Endothelial cell (in vitro differentiated cells): ENCODE measurements at regions not wholly inside any gene's neighbourhood (a gene's known extent, or its start where the extent isn't known, plus 50 kb on each side); places are given as distances from the start of the nearest gene placed in this dataset.

ENCODE experiments used
- DNase-seq: peaks from one replicate; pipeline ENCODE4 v3.0.0; 2021; ENCODE audit warnings: low spot score
- H3K27ac Mint-ChIP-seq: one replicate; pipeline ENCODE4 v1.8.0; 2021; ENCODE audit warnings: mixed read lengths, inconsistent platforms; ENCODE audit not compliant: unreplicated experiment
- H3K27me3 Mint-ChIP-seq: one replicate; pipeline ENCODE4 v1.8.0; 2021; ENCODE audit warnings: mild to moderate bottlenecking, moderate library complexity, mixed read lengths, inconsistent platforms; ENCODE audit not compliant: unreplicated experiment
- H3K36me3 Mint-ChIP-seq: one replicate; pipeline ENCODE4 v1.8.0; 2021; ENCODE audit warnings: mild to moderate bottlenecking, low read depth, mixed read lengths, inconsistent platforms; ENCODE audit not compliant: unreplicated experiment
- H3K4me1 Mint-ChIP-seq: one replicate; pipeline ENCODE4 v1.8.0; 2021; ENCODE audit warnings: mild to moderate bottlenecking, mixed read lengths, inconsistent platforms; ENCODE audit not compliant: unreplicated experiment
- H3K4me3 Mint-ChIP-seq: one replicate; pipeline ENCODE4 v1.8.0; 2021; ENCODE audit warnings: mild to moderate bottlenecking, mixed read lengths, inconsistent platforms; ENCODE audit not compliant: unreplicated experiment
- H3K9me3 Mint-ChIP-seq: one replicate; pipeline ENCODE4 v1.8.0; 2021; ENCODE audit warnings: mixed read lengths, inconsistent platforms; ENCODE audit not compliant: unreplicated experiment
- TF ChIP-seq, protein P1 (sequence below): fragments of 200-600 bp; sonication (generic); IDR thresholded peaks from one replicate; pipeline ENCODE4 v1.5.0; 2021; ENCODE audit warnings: antibody characterized with exemption; ENCODE audit not compliant: unreplicated experiment

DNA sequence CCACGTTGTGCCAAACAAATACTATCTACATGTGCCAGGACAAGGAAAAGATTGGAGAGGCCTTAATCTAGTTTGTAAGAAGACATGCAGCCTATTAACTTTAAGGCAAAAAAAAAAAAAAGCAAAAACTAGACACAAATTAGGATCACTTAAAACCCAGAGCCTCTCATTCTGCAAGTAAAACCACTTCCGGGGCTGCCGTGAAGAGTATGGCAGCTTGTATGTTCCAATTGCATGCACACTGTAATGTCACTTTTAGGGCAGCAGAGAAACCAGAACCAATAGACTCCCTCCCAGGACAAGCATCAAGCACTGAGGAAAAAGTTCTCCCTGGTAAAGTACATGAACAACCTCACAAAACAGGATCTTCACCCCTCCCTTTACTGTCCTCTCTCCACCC, 70.6 kb downstream of the RSL24D1 start:
- DNase-seq: no peak
- H3K27me3 Mint-ChIP-seq: no peaks in the 10 kb centered on the region
- H3K4me1 Mint-ChIP-seq: peaks cover 5% of the 10 kb centered on the region
- no peak overlapping the region for H3K27ac Mint-ChIP-seq
- no peaks in the 10 kb centered on the region for H3K9me3 Mint-ChIP-seq
- H3K36me3 Mint-ChIP-seq: no peaks in the 10 kb centered on the region
- TF ChIP-seq, protein P1, sequence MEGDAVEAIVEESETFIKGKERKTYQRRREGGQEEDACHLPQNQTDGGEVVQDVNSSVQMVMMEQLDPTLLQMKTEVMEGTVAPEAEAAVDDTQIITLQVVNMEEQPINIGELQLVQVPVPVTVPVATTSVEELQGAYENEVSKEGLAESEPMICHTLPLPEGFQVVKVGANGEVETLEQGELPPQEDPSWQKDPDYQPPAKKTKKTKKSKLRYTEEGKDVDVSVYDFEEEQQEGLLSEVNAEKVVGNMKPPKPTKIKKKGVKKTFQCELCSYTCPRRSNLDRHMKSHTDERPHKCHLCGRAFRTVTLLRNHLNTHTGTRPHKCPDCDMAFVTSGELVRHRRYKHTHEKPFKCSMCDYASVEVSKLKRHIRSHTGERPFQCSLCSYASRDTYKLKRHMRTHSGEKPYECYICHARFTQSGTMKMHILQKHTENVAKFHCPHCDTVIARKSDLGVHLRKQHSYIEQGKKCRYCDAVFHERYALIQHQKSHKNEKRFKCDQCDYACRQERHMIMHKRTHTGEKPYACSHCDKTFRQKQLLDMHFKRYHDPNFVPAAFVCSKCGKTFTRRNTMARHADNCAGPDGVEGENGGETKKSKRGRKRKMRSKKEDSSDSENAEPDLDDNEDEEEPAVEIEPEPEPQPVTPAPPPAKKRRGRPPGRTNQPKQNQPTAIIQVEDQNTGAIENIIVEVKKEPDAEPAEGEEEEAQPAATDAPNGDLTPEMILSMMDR: no peak
- H3K4me3 Mint-ChIP-seq: no peak overlapping the region

DNA sequence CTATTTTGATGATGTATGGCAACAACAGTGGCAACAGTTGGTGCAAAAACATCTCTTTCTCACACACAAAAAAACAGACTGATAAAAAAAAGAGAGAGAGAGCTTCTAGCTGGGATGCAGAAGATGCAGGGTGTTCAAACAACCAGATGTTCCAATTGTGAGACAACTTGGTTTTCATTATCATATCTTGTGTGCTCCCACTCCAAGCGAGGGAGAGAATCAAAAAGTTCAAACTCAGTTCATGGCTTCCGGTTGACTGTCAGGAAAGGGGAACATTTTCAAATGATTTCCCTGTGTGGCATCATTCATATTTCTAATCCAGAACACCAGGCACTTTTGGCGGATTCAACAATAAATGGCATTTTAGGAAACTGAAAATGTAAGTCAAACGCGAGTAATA, 72.1 kb downstream of the RSL24D1 start:
- Mint-ChIP-seq H3K27ac (no peak overlapping the region), H3K4me3 (no peak overlapping the region), H3K27me3 (no peaks in the 10 kb centered on the region), H3K4me1 (peaks cover 3% of the 10 kb centered on the region), H3K9me3 (no peaks in the 10 kb centered on the region), H3K36me3 (no peaks in the 10 kb centered on the region)
- no peak for DNase-seq
- TF ChIP-seq, protein P1: no peak

DNA sequence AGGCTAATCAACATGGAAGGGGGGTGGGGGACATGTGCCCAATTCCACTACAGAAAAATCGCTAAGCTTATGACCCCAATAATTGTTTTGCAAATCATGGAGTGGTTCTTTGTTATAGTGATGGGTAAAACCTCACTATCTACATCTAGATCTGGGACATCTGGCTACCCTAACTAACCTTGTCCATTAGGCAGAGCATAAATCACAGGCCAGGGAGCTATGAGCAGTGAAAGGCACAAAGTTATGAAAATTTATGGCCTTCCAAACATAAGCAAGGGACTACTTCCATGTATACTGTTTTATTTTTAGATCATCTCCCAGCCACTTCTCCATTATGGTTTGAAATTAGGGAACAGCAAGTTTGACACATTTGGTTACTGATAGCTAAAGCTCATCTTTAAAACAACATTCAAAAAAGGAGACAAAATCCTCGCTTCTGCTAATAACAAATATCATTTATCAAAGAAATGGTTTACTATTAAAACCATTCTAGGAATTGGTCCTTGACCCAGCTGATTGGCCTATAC, 78.3 kb downstream of the RSL24D1 start:
- Mint-ChIP-seq H3K4me1 (no peaks in the 10 kb centered on the region), H3K4me3 (no peak overlapping the region), H3K27ac (no peak overlapping the region), H3K27me3 (peaks cover 1% of the 10 kb centered on the region), H3K36me3 (no peaks in the 10 kb centered on the region), H3K9me3 (peaks cover 9% of the 10 kb centered on the region)
- TF ChIP-seq, protein P1: no peak
- no peak for DNase-seq

DNA sequence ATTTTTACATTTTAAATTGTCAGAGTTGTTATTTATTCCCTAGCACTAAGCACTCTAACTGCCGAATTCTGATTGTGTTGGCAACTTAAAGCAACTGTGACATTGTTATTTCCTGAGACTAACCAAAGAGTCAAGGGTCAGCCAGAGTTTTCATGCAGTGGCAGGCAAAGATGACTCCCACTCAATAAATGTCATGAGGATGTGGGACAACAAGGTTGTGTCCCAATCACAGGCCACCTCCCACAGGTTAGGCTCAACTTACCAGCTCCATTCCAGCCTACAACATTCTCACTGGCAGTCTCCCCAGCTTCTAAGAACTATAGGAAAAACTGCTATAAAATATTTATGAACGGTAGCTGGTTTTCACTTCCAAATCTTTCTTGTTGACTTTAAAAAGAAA, 80.1 kb downstream of the RSL24D1 start:
- H3K27me3 Mint-ChIP-seq: peaks cover 1% of the 10 kb centered on the region
- no peak overlapping the region for H3K4me3 Mint-ChIP-seq
- TF ChIP-seq, protein P1: no peak
- no peak overlapping the region for H3K27ac Mint-ChIP-seq
- DNase-seq: no peak
- H3K36me3 Mint-ChIP-seq: no peaks in the 10 kb centered on the region
- H3K4me1 Mint-ChIP-seq: no peaks in the 10 kb centered on the region
- peaks cover 9% of the 10 kb centered on the region for H3K9me3 Mint-ChIP-seq

DNA sequence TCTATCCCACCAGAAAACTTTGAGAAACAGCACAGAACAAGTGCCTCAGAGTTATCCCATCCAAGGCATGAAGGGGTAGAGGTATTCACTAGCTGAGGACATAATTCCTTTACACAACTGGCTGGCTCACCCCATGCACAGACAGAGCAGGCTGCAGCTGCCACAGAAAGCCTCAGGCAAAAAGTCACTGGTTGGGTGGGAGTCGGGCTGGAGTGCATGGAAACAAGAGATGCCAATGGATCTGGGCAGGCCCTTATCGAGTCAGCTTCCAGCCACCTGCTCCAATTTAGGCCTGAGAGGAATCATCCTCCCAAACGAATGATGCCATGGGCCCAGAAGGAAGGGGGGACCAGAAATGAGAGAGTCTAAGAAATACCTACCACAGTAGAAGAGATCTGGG, 83.0 kb downstream of the RSL24D1 start:
- Mint-ChIP-seq H3K4me3 (no peak overlapping the region), H3K27me3 (peaks cover 1% of the 10 kb centered on the region), H3K4me1 (no peaks in the 10 kb centered on the region), H3K27ac (no peak overlapping the region), H3K36me3 (no peaks in the 10 kb centered on the region), H3K9me3 (peaks cover 9% of the 10 kb centered on the region)
- TF ChIP-seq, protein P1: no peak
- DNase-seq: no peak
